ENCODE measurements at regions not wholly inside any gene's neighbourhood (a gene's known extent, or its start where the extent isn't known, plus 50 kb on each side); places are given as distances from the start of the nearest gene placed in this dataset.

GRCh38 chr10:55500931-55501559, 700.0 kb upstream of the PCDH15 start:
- peak; percentile 83 to 85 for TF ChIP-seq RAD21 (IDR thresholded peaks at IDR 0.05 in 1 of 2, conservative IDR thresholded peaks at IDR 0.05 in 1 of 2; ENCODE audit: low read depth in 2 of 2, low read length in 2 of 2)
- TF ChIP-seq POLR2AphosphoS5 (IDR thresholded peaks at IDR 0.05; ENCODE audit: low read depth, low read length), result no peak
- peak; percentile 24 to 82 (median 50); a peak in 3 of 4 replicates for TF ChIP-seq CTCF (IDR thresholded peaks at IDR 0.05; ENCODE audit: control extremely low read depth in 1 of 3, insufficient read depth in 1 of 3, low read depth in 1 of 3, low read length in 3 of 3)
- TF ChIP-seq CHD2 (IDR thresholded peaks at IDR 0.05; ENCODE audit: low read length), result no peak
- no peak for TF ChIP-seq RFX5 (IDR thresholded peaks at IDR 0.05; ENCODE audit: borderline replicate concordance, low read depth, low read length)
- no peak for TF ChIP-seq EP300 (IDR thresholded peaks at IDR 0.05; ENCODE audit: borderline replicate concordance in 1 of 2, low read depth in 2 of 2, low read length in 2 of 2)
- TF ChIP-seq ATF2 (IDR thresholded peaks at IDR 0.05; ENCODE audit: low read length), result no peak
- TF ChIP-seq CHD7 (IDR thresholded peaks at IDR 0.05; ENCODE audit: insufficient replicate concordance, low read length), result no peak

Data from H1 (cell line).